ENCODE measurements at regions not wholly inside any gene's neighbourhood (a gene's known extent, or its start where the extent isn't known, plus 50 kb on each side); places are given as distances from the start of the nearest gene placed in this dataset.
"Not testable (repeated sequence)": the region's sequence is repeated elsewhere in the genome, so short reads cannot be mapped to it uniquely, and the experiment has no call there.

- DNase-seq = no peak
Measured at GRCh38 chr13:63541336-63541735, 2125.7 kb upstream of the PCDH20 start.

- DNase-seq = no peak
Measured at GRCh38 chr13:63540061-63540460, 2124.4 kb upstream of the PCDH20 start.

GRCh38 chr13:63517371-63517770 is 2101.7 kb upstream of the PCDH20 start:
- DNase-seq = no peak

GRCh38 chr13:63516124-63516523 is 2100.5 kb upstream of the PCDH20 start:
- DNase-seq = no peak

- DNase-seq = no peak
Measured at GRCh38 chr13:63514886-63515285, 2099.2 kb upstream of the PCDH20 start.

- no peak for DNase-seq
Measured at GRCh38 chr13:63512095-63512494, 2096.4 kb upstream of the PCDH20 start.

- no peak for DNase-seq
Measured at GRCh38 chr13:63501702-63502101, 2086.1 kb upstream of the PCDH20 start.

- no peak for DNase-seq
Measured at GRCh38 chr13:63497601-63498000, 2082.0 kb upstream of the PCDH20 start.

GRCh38 chr13:63492604-63493003 is 2077.0 kb upstream of the PCDH20 start:
- DNase-seq = no peak

GRCh38 chr13:63490149-63490548 is 2074.5 kb upstream of the PCDH20 start:
- no peak for DNase-seq

GRCh38 chr13:63481334-63481733 is 2065.7 kb upstream of the PCDH20 start:
- DNase-seq = no peak

GRCh38 chr13:63472711-63473110 is 2057.1 kb upstream of the PCDH20 start:
- DNase-seq = no peak

- DNase-seq = no peak
Measured at GRCh38 chr13:63463782-63464610, 2048.3 kb upstream of the PCDH20 start.

- no peak for DNase-seq
Measured at GRCh38 chr13:63460462-63461090, 2044.9 kb upstream of the PCDH20 start.

GRCh38 chr13:63457186-63457585 is 2041.5 kb upstream of the PCDH20 start:
- DNase-seq = no peak

GRCh38 chr13:63455938-63456337 is 2040.3 kb upstream of the PCDH20 start:
- no peak for DNase-seq

GRCh38 chr13:63449550-63449949 is 2033.9 kb upstream of the PCDH20 start:
- DNase-seq = no peak

- no peak for DNase-seq
Measured at GRCh38 chr13:63448692-63449091, 2033.0 kb upstream of the PCDH20 start.

- no peak for DNase-seq
Measured at GRCh38 chr13:63446329-63446728, 2030.7 kb upstream of the PCDH20 start.

GRCh38 chr13:63444225-63444624 is 2028.6 kb upstream of the PCDH20 start:
- DNase-seq = not testable (repeated sequence)

GRCh38 chr13:63438951-63439350 is 2023.3 kb upstream of the PCDH20 start:
- no peak for DNase-seq

- DNase-seq = no peak
Measured at GRCh38 chr13:63436325-63436668, 2020.6 kb upstream of the PCDH20 start.

GRCh38 chr13:63435667-63436324 is 2020.1 kb upstream of the PCDH20 start:
- no peak for DNase-seq

- DNase-seq = no peak
Measured at GRCh38 chr13:63433546-63434150, 2018.0 kb upstream of the PCDH20 start.
